GM10266 (cell line): ENCODE measurements at regions not wholly inside any gene's neighbourhood (a gene's known extent, or its start where the extent isn't known, plus 50 kb on each side); places are given as distances from the start of the nearest gene placed in this dataset.

Source experiments
- DNase-seq: peaks from one replicate; pipeline ENCODE4 v3.0.0; 2012; ENCODE audit errors: extremely low spot score
- TF ChIP-seq, protein P1 (sequence below): IDR thresholded peaks from 2 replicates; pipeline ENCODE4 v1.5.1; 2012; ENCODE audit warnings: mild to moderate bottlenecking, low read depth; ENCODE audit not compliant: control insufficient read depth, insufficient read depth; ENCODE audit errors: missing control alignments

DNA sequence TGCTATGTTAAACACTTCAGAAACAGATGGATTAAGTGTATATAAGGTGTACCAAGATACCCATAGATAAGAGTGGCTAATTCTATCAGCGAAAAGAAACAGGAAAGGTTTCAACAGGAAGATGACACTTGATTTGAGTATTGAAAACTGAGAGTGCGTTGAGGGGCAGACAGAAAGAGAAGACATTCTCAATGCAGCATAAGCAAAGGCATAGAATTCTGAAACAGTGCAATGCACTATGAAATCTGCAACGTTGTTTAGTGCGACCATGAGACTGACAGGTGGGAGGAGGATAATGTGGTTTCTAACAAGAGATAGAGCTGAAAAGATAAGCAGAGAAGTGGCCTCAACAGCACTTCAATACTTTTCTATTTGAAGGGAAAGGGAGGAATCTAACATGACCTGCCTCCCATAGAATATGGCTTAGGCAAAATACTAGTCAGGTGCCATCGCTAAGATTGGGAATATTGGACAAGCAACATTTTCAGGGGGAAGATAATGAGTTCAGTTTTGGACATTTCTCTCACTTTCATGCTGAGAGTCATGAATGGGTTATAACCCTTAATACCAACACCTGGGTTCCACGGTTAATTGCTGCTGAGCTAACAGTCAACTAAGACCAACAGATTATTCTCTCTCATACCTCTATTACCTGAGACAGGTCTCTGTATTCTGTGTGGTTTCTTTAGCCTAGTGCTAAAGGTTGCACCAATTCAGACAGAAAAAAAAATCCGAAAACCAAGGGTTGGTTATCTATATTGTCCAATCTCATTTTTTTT, 312.9 kb upstream of the ARID1B start:
- TF ChIP-seq, protein P1, sequence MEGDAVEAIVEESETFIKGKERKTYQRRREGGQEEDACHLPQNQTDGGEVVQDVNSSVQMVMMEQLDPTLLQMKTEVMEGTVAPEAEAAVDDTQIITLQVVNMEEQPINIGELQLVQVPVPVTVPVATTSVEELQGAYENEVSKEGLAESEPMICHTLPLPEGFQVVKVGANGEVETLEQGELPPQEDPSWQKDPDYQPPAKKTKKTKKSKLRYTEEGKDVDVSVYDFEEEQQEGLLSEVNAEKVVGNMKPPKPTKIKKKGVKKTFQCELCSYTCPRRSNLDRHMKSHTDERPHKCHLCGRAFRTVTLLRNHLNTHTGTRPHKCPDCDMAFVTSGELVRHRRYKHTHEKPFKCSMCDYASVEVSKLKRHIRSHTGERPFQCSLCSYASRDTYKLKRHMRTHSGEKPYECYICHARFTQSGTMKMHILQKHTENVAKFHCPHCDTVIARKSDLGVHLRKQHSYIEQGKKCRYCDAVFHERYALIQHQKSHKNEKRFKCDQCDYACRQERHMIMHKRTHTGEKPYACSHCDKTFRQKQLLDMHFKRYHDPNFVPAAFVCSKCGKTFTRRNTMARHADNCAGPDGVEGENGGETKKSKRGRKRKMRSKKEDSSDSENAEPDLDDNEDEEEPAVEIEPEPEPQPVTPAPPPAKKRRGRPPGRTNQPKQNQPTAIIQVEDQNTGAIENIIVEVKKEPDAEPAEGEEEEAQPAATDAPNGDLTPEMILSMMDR = no peak

DNA sequence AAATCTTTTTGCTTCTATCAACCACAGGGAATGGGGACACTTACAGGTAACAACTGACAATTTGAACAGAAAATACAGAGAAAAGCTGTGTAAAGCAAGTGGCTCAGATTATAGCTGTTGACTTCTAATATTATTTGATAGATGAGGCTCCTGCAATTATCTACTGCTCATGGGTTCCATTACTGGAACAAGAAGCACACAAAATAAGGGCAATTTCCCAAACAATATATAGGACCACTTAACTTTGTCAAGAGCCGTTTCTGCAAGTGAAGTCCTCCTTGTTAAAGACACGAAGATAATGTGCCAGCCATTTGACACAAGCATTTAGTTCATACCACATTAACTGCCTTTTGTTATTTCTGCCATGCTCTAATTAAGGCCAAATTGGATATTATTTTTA, 315.5 kb upstream of the ARID1B start:
- no peak for DNase-seq
- TF ChIP-seq, protein P1 = no peak

More for the DNA sequence above, 312.9 kb upstream of the ARID1B start:
- DNase-seq = no peak

DNA sequence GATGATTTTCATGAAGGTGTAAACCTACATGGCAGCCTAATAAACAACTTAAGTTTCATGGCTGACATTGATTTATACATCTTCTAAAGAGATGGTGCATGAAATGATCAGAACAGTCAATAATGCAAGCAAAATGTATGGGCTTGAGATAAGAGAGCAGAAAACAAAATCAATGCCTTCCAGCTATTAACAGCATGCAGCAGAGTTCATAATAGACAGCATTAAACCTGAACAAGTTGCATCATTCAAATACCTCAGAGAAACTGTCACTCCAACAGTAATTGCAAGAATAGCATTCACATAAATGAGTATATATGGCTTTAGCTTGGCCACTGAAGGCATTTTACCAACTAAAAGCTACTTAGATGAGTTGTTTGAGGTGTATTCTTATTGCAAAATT, 319.6 kb upstream of the ARID1B start:
- DNase-seq = no peak
- TF ChIP-seq, protein P1 = no peak

DNA sequence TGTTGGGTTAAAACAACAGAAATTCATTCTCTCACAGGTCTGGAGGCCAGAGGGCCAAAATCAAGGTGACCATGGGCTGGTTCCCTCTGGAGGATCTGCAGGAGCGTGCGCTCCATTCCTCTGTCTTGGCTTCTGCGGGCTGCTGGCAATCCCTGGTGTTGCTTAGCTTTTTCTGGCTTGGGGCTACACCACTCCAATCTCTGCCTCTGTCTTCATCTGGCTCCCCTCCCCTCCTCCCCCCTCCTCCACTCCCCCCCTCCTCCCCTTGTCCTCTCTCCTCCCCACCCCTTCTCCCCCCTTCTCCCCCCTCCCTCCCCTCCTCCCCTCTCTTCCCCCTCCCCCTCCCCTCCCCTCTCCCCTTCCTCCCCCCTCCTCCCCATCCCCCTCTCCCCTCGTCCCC, 321.3 kb upstream of the ARID1B start:
- TF ChIP-seq, protein P1 = no peak
- DNase-seq = no peak

DNA sequence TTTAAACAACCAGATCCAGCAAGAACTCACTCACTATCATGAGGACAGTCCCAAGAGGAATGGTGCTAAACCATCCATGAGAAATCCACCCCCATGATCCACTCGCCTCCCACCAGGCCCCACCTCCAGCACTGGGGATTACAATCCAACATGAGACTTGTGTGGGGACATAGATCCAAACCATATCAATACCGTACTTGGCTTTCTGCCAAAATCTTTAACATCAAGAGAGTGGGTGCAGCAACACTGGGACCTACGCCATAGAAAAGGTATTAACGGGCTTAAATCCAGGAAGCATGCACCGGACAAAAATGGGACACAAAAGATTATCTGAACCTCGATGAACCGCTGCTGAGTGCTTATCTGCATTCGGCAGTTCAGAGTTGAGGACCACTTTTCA, 322.3 kb upstream of the ARID1B start:
- TF ChIP-seq, protein P1 = no peak
- no peak for DNase-seq

DNA sequence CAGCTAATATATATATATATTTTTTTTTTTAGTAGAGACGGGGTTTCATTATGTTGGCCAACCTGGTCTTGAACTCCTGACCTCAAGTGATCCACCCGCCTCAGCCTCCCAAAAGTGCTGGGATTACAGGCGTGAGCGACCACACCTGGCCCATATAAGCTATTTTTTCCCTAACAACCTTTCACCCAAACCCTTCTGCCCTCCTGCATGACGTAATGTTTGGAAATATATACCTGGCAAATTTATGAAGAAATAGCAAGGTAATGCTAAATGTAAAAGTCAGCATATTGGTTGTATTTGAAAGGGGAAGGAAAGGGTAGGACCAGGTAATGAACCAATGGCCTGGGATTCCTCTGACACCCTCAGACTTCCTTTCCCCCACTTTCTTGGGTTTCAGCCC, 325.5 kb upstream of the ARID1B start:
- DNase-seq = no peak
- TF ChIP-seq, protein P1 = no peak

DNA sequence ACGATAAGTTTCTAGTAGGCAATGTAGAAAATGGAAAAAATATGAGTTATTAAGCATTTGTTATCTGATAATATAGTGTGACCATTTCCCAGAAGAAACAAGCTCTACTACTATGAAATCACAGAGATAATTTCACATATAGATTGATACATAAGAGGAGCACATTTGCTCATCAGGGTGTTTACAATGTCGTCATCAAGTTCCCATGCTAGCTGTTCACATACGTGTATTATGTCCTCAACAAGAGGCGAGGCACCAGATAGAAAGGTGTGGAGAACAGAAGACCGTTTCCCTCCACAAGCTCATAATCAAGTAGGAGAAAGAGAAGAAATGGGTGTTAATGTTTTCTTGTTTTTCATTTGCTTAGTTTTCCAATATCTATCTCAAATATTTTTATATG, 326.1 kb upstream of the ARID1B start:
- TF ChIP-seq, protein P1 = no peak
- DNase-seq = no peak
